Epithelial cell of esophagus (primary cell): ENCODE measurements at regions not wholly inside any gene's neighbourhood (a gene's known extent, or its start where the extent isn't known, plus 50 kb on each side); places are given as distances from the start of the nearest gene placed in this dataset.

ENCODE experiments used
- DNase-seq: peaks from one replicate; pipeline ENCODE4 v3.0.0; 2010; ENCODE audit warnings: low read depth
- H3K4me3 ChIP-seq: 2 replicates; pipeline ENCODE4 v1.5.1; 2011; ENCODE audit warnings: mild to moderate bottlenecking, low read length, control low read depth
- CTCF ChIP-seq: IDR thresholded peaks from 2 replicates; pipeline ENCODE4 v1.5.1; 2011; ENCODE audit warnings: low read depth, mild to moderate bottlenecking, low read length, control low read depth, inconsistent platforms; ENCODE audit not compliant: insufficient read depth; ENCODE audit errors: missing control alignments

- DNase-seq = no peak
- TF ChIP-seq CTCF = no peak
- H3K4me3 ChIP-seq = no peak overlapping the region
These were observed 81.1 kb upstream of the NEIL3 start for GRCh38 chr4:177228599-177228998.

- no peak for TF ChIP-seq CTCF
- no peak for DNase-seq
- H3K4me3 ChIP-seq = no peak overlapping the region
These were observed 80.3 kb upstream of the NEIL3 start for GRCh38 chr4:177229331-177229730.

GRCh38 chr4:177232473-177232872 lies 77.2 kb upstream of the NEIL3 start:
- no peak overlapping the region for H3K4me3 ChIP-seq
- DNase-seq = no peak
- TF ChIP-seq CTCF = no peak

GRCh38 chr4:177235026-177235425 lies 74.6 kb upstream of the NEIL3 start:
- peak; percentile 32 for DNase-seq
- no peak overlapping the region for H3K4me3 ChIP-seq
- TF ChIP-seq CTCF = no peak

GRCh38 chr4:177236886-177237285 lies 72.8 kb upstream of the NEIL3 start:
- no peak for DNase-seq
- no peak for TF ChIP-seq CTCF
- no peak overlapping the region for H3K4me3 ChIP-seq

GRCh38 chr4:177237291-177237690 lies 72.4 kb upstream of the NEIL3 start:
- no peak for DNase-seq
- no peak for TF ChIP-seq CTCF

GRCh38 chr4:177239477-177239876 lies 70.2 kb upstream of the NEIL3 start:
- no peak for TF ChIP-seq CTCF
- no peak for DNase-seq
- no peak overlapping the region for H3K4me3 ChIP-seq

More at GRCh38 chr4:177237291-177237690, 72.4 kb upstream of the NEIL3 start:
- H3K4me3 ChIP-seq = no peak overlapping the region
